GM19397 (cell line): ENCODE measurements at regions not wholly inside any gene's neighbourhood (a gene's known extent, or its start where the extent isn't known, plus 50 kb on each side); places are given as distances from the start of the nearest gene placed in this dataset.
"Not testable (repeated sequence)": the region's sequence is repeated elsewhere in the genome, so short reads cannot be mapped to it uniquely, and the experiment has no call there.

Experiments
- ATAC-seq: cut with Tn5 transposase; IDR thresholded peaks from one replicate; pipeline ENCODE4 v1.9.1; 2021; ENCODE audit warnings: mild to moderate bottlenecking, moderate library complexity; ENCODE audit not compliant: unreplicated experiment

DNA sequence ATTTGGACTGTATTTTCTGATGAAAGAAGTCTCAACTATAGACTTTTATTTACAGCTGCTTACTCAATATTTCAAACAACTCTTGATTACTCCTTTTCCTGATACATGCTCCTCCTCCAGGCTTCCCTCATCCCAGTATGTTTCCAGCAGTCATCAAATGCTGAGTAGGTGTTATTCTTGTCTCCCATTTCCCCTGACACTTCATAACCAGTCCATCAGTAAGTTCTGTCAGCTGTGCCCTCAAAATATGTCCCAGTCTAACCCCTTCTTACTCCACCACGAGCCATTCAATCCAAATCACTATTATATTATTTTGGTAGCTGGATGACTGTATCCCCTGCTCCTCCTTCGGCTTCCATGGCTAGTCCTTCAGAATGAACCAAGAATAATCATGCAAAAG is 189.1 kb upstream of the DTNA start:
- no peak for ATAC-seq

DNA sequence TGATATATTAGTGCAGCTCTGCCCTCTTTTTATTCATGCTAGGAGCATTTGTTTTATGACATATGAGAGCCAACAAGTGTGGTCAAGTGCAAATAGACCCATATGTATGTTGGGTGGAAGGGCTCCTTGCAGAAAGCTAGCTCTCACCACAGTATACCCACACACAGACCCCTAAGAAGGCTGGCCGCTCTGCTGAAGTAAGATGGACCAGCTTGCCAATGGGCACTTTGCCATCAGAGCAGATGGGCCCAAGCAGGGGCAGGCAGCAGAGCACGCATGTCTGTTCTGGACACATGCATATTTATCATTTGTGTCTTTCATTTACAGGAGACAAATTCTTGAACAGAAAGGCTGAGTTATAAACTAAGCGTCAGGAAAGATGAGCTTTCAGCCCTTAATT is 187.5 kb upstream of the DTNA start:
- no peak for ATAC-seq

DNA sequence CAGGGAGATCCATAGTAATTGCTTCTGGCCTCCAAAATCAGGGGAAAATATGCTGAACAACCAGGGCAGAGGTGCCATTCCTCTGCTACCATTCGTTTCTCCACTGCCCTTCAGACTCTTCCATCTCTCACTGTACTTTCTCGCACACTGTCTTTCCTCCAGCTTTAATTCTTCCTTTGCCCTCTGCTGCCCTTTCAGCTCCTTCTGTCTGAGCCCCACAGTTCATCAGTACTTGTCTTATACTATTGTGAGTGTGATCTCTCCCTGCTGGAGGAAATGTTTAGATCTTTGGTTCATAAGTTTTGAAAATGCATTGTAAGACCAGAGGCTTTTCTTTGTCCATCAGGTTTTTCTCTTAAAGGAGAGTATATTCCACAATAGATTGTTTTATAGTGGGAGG is 184.9 kb upstream of the DTNA start:
- no peak for ATAC-seq

DNA sequence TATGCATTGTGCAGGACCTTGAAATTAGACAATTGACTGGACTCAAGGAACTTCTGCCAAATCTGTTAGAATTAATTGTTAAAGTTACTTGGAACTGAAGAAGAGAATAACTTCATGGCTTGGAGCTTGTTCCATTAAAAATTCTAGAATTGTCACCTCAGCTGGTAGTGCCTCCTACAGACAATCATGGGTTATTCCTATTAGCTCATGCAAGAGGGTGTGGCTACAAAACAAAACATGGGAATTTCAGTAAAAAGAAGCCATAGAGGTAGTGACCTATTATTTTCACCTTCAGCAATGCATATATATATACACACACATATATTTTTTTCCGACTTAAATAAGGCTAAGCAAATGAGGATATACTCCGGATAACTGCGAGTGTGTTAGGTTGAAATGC is 181.9 kb upstream of the DTNA start:
- ATAC-seq, result no peak

DNA sequence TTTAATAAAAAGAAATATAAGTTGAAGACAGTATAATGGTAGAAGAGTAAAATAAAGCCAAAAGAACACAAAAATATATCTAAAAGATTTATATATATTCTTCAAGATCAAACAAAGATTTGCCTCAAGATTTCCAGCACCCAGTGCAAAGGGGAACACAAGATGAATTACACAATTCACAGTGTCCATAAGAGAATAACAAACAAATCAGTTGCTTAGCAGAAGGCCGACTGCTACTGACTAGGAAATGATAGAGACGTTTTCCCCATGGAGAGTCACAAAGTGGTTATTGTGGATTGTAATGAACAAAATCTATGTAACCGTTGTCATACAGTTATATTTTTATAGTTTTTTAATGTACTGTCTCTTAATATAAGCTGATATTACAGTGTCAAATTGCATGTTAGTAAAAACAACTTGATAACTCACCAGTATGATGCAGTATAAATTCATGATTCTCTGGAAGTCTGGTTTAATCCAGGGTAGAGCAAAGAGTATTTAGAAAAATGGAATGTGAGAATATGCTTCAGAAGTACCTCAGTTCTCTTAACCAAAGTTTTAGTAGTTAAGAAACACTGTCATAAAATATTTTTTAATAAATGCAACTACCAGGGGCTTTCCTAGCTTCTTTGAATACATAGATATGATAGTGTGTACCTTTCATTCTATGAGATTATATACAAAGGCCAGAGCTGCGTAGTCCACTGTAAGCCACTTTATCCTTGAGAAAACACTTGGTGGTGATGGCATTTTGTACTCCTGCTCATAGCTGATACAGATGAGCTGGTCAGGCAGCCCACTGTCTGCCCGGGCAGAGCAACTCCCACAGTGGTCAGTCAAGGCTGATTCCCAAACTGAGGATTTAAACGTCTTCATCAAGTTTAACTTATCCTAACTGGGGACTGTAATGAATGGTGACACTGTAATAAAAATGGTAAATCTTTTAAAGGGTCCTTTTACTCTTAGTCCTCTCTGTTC is 180.5 kb upstream of the DTNA start:
- no peak for ATAC-seq

DNA sequence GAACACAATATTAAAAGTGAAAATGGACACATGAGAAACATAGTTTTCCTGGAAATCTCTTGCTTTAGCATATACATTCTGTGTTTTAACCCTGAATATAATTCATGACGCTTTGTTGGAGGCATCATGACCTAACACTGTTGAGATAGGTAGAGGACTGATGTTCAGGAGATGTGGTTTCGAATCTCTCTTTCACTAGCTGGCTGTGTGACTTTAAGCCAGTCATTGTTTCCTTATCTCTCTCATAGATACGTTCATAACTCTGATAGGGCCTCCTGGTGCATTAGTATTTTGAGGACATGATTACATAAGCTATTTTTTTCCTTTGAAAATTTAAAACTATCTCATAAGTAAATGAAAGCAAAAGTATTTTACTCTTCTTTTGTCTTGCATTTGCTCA is 179.0 kb upstream of the DTNA start:
- no peak for ATAC-seq

DNA sequence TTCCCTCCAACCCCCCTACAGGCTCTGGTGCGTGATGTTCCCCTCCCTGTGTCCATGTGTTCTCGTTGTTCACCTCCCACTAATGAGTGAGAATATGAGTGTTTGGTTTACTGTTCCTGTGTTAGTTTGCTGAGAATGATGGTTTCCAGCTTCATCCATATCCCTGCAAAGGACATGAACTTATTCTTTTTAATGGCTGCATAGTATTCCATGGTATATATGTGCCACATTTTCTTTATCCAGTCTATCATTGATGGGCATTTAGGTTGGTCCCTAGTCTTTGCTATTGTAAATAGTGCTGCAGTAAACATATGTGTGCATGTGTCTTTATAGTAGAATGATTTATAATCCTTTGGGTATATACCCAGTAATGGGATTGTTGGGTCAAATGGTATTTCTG is 175.5 kb upstream of the DTNA start:
- not testable (repeated sequence) for ATAC-seq

DNA sequence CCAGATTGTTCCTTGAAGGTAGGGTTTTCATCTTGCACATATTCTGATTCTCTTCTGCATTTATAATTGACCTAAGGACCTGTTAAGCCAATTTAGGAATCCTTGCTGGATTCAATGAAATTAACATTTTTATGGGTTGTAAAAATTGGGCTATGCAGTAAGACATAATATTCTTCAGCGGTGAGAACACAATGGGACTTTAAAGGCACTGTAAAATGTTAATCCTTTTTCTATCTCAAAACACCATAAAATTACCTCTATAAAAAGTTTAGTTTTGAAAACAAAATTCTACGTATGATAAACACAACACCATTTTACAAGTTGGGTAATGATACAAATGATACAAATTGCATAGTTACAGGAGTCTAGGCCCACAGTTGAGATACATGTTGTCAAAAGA is 169.2 kb upstream of the DTNA start:
- no peak for ATAC-seq

DNA sequence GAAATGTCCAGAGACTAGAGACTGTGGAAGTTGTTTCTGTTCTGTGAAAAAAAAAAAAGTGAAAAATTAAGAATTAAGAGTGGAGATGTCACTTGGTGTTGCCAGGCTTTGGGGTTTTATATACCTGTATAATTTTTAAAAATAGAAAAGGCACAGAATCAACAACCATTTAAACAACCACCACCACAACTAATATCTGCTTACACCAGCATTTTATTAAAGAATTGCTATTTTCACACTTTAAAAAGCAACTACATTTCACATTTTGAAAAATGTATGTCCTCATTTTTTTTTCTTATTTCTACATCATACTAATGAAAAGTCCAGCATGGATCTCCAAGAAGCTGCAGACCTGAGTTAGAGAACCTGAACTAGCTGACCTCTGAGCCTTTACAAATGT is 167.5 kb upstream of the DTNA start:
- ATAC-seq, result no peak

DNA sequence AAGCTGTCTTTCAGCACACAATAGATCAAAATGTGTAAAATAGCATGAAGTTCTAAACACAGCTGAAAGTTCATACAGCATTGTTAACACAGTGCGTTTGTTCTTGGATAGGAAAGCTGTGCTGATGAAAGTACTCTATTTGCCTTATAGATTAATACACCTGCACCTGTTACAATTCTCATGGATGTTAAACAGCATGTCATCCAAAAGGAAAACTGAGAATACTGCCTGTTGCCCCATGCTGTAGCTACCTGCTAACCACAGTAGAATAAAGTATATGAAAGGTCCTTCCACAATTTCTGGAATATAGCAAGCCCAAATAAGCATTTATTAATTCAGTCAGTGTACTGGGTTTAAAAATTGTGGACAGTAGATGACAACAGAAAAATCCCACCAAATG is 166.7 kb upstream of the DTNA start:
- ATAC-seq, result no peak

DNA sequence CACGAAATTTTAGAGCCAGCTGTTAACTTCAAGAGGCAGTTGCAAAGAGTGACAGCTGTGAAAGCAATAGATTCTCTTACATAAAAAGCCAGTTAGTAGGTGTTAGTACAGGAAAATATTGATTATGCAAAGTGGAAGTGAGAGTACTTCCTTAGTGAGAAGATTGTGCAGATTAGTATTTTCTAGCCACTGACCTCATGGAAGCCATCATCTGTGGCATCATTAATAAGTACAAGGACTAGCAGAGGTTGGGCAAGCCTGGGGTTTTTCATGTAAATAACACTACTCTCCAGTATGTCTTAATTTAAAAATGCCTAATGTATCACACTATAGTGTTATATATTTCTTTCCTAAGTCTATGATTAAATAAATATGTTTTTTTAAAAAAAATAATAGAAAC is 166.2 kb upstream of the DTNA start:
- ATAC-seq, result no peak

DNA sequence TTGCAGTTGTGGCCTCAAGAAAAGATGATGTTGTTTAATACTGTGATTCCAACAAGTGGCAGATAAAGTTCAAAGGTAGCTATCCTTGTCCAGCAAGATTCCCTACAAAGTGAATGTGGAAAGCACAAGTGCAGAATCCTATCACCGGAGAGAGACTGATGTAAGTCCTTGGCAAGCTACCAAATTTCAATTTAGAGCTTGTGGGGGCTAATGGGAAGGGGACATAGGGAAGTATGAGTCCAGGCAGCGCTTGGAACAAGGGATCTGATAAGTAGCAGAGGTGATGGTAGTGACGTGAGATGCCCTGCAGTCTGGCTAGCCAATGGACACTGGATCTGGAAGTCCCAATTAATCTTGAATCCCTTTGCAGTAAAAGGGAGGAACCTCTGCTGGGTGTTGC is 165.2 kb upstream of the DTNA start:
- ATAC-seq, result no peak

DNA sequence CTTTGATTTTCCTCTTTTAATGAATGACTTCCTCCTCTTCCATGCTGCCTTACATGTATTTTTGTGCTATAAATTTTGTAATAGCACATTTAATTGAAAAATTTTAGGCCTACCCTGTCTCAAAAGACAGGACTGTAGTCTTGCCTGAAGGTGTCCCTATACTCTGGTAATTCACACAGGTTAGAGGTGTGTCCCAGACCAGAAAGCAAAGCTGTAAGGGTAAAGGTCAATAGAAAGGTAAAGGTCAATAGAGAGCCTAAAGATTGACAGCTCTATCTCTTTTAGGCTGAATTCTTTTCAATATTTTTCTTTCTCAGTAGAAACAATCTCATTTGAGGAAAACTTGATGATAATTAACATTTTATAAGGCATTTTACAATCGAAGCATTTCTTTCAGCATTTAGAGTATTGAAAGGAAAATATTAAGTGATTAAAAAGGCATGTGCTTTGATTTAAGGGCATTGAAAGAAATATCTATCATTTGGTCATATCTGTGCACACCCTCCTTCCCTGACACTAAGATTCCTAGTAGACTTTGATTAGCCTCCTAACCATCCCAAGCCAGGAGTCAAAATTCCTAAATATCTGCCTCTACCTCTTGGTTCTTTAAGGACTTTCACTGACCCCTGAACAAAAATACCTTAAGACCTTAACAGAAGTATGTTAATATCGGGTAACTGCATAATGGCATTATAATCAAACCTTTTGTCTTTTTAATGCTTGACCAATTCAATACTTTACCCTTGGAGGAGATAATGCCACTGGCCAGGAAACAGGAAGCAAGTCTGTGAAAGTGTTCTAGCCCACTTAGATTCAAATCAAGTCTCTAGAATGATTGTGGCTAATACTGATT is 161.8 kb upstream of the DTNA start:
- no peak for ATAC-seq

DNA sequence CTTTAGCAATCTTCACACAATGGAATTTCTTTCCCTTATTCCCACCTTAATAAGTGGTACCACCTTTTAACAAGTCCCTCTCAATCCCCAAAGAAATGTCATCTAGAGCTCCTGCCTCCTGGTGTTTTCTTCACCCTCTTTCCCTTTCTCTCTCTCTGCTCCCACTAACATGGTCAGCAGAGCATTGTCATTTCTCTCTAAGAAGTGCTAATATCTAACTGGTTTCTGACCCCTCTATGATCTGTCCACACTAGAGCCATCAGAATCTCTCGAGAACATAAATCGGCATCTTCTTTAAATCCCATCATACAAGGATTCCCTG is 161.2 kb upstream of the DTNA start:
- ATAC-seq, result no peak

DNA sequence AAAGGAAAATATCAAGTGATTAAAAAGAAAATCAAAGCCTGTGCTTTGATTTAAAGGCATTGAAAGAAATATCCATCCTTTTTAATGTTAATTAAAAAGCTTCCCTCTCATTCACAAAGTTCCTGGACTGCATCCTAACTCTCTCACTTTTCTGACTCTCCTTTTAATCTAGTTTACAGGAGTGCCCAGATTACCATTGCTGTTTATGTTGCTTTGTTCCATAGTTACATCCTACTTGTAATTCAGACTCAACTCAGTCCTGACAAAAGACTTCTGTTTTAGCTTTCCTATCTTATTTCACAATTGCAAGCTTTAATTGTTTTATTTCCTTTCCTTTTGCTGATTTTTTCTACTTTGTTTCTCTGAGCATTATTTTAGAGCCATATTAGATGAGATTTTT is 160.7 kb upstream of the DTNA start:
- ATAC-seq, result no peak

DNA sequence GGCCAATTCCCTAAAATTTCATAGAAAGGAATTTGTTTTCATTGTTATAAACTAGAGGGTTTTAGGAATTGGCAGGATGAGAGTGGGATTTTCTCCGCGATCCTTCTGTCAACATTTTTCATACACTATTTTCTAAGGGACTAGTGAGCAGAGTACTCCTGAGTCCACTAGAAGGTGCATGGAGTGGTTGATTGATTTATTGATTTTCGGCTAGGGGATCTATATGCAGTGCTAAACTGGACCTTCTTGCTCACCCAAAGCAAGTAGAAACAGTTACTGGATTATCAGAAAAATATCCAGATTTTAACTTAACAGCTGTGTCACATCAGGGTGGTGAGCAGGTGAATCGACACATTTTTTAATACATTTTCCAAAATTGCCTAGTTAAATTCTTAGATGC is 159.9 kb upstream of the DTNA start:
- no peak for ATAC-seq

DNA sequence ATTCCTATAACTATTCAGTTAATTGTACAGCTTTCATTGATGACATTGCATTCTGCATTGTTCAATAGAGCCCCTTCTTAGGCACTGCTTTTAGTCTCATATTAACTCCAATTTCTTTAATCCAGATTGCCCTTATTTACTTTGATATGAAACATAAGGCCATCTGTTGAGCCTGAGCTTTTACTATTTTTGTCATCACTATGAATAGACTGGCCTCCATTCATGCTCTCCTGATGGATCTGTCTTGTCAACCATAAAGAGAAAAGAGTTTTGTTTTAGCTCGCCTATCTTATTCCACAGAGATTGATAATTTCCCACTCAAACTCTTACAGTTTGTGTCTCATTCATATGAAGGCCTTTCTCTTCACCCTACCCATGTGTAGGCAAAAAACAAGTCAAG is 159.2 kb upstream of the DTNA start:
- ATAC-seq, result no peak

DNA sequence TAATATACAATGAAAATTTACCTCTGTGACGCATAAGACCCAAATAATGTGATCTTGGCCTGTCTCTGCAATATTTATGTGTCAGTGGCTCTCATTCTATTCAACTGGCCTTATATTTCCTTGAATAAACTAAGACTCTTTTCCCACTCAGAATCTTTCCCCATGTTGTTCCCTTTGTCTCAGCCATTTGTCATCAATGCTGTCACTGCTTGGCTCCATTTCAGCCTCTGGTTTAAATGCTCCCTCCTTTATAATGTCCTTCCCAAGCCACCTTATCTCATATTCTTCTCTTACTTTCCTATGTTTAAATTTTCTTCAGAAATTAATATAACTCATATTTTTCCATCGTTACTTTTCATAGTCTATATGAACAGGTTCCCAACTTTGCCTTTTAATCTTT is 158.3 kb upstream of the DTNA start:
- ATAC-seq, result no peak

DNA sequence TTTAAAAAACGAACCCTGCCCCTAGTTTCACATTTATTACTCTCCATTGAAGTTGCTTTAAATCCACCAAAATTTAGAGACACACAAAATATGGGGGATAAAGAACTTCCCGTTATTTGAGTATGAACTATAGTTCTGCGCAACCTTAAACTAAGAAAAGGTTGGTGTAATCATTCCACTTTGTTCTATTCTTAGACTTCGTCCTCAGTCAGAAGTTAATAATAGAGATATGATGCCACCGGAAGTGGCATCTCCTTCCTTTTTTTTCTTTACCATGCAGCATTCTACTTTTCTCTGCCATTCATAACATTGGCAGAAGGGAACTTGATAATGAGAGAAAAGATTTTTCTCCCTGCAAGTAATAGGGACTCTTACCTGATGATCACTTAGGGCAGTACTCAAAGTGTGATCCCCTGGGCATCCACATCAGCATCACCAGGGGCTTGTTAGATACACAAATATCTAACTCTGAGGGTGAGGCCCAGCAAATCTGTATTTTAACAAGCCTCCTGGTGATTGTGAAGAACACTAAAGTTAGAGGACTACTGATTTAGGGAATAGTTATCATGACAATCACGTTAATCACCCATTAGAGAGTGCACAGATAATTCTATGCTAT is 147.7 kb upstream of the DTNA start:
- no peak for ATAC-seq

DNA sequence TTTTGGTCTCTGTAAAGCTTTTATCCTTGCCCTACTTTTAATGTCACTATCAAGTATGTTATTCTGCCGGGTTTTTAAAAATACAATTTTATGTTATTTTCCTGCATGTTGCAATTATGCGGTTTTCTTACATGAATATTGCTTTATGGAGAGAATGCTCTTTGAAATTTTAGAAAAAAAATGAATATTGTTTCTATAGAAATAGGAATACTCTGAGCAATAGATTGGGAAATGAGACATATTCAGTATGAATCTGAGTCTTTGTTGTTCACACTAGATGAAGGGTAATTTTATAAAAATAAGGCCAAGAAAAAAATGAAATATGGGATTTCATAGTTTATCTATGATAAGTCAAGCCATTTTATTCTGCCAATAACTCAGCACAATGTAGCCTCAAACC is 142.2 kb upstream of the DTNA start:
- no peak for ATAC-seq

DNA sequence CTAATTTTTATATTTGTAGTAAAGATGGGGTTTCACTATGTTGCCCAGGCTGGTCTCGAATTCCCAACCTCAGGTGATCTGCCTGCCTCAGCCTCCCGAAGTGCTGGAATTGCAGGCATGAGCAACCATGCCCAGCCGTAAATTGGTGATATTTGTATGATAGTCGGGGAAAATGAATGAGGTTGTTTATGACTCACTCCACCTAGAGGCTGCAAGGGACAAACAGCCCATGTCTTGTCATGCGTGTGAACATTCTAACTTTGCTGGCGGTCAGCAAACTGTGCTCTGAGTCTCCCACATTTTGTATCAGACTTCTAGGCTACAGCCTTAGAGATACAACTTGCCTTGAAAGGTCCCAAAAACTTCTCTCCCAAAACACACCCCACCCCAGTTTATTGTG is 133.5 kb upstream of the DTNA start:
- ATAC-seq, result no peak

DNA sequence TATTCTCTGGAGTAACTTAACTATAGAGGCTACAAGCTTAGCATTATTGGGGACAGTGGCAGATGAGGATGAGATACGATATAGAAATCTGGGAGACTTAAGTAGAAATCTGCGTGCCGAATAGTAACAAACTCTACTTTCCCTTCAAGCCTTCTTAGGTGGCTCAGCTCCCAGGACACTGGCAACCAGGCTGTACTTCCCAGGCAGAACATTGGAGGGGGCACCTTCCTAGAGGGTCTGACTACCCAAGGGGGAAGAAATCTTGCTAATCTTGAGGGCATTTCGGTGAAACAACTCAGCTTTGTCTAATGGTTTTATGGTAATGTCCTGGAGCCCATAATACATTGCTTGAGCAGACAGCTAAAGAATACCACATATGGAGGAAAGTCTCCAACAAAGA is 126.2 kb upstream of the DTNA start:
- ATAC-seq, result no peak
